IMR-90 (cell line): ENCODE measurements at regions not wholly inside any gene's neighbourhood (a gene's known extent, or its start where the extent isn't known, plus 50 kb on each side); places are given as distances from the start of the nearest gene placed in this dataset.

ENCODE experiments used
- ATAC-seq: fragments of 200-7000 bp; cut with Tn5 transposase; 2 replicates; pipeline ENCODE4 v1.9.1; 2020; ENCODE audit warnings: low read depth, mild to moderate bottlenecking, moderate library complexity
- BruUV-seq: library from RNA; stranded (reverse); fragments of 400-500 nt; replicated peaks from 2 replicates; lab custom pipeline; 2021; lab: Mats Ljungman, UMichigan
- CTCF ChIA-PET: fragments of 300-600 bp; formaldehyde crosslinking; extraction: SDS; loops from one replicate; lab custom pipeline; 2021; ENCODE audit warnings: antibody characterized with exemption; lab: Yijun Ruan, JAX
- POLR2A ChIA-PET: fragments of 300-600 bp; sonication (Branson Sonifier 250); formaldehyde crosslinking; loops from one replicate; lab custom pipeline; 2022; ENCODE audit warnings: antibody characterized with exemption; ENCODE audit not compliant: unreplicated experiment; lab: Charles Lee
- DNase-seq: peaks from one replicate; pipeline ENCODE4 v3.0.0; 2013
- H2AFZ ChIP-seq: replicated peaks from 2 replicates; pipeline ENCODE3; 2013; ENCODE audit warnings: low read length, mild to moderate bottlenecking; ENCODE audit not compliant: poor library complexity
- H2AK5ac ChIP-seq: 2 replicates; pipeline ENCODE4 v1.6.1; 2013; ENCODE audit warnings: low read depth, low read length, inconsistent platforms
- H2AK9ac ChIP-seq: replicated peaks from 2 replicates; pipeline ENCODE3; 2013; ENCODE audit warnings: mild to moderate bottlenecking, low read depth, low read length, moderate library complexity; ENCODE audit not compliant: poor library complexity
- H2BK120ac ChIP-seq: 2 replicates; pipeline ENCODE4 v1.6.1; 2013; ENCODE audit warnings: low read depth, low read length, inconsistent platforms
- H2BK15ac ChIP-seq: 3 replicates; pipeline ENCODE4 v1.6.1; 2013; ENCODE audit warnings: low read depth, low read length, inconsistent platforms
- H2BK20ac ChIP-seq: 2 replicates; pipeline ENCODE4 v1.6.1; 2013; ENCODE audit warnings: low read depth, mild to moderate bottlenecking, inconsistent platforms, low read length, moderate library complexity
- H2BK5ac ChIP-seq: 2 replicates; pipeline ENCODE4 v1.6.1; 2013; ENCODE audit warnings: mild to moderate bottlenecking, low read depth, low read length, inconsistent platforms; ENCODE audit not compliant: poor library complexity, severe bottlenecking
- H3K14ac ChIP-seq: replicated peaks from 2 replicates; pipeline ENCODE4 v1.6.1; 2013; ENCODE audit warnings: low read depth, low read length, inconsistent platforms
- H3K18ac ChIP-seq: 2 replicates; pipeline ENCODE4 v1.6.1; 2013; ENCODE audit warnings: low read depth, low read length, control low read depth
- H3K23ac ChIP-seq: 2 replicates; pipeline ENCODE4 v1.6.1; 2013; ENCODE audit warnings: low read depth, low read length, inconsistent platforms
- H3K27ac ChIP-seq: 2 replicates; pipeline ENCODE4 v1.5.1; 2013; ENCODE audit warnings: mild to moderate bottlenecking, control low read depth, low read length; ENCODE audit not compliant: insufficient read depth
- H3K27me3 ChIP-seq: 2 replicates; pipeline ENCODE4 v1.6.1; 2013; ENCODE audit warnings: low read length; ENCODE audit not compliant: control insufficient read depth, insufficient read depth
- H3K36me3 ChIP-seq: 2 replicates; pipeline ENCODE4 v1.6.1; 2013; ENCODE audit warnings: low read length, mixed read lengths; ENCODE audit not compliant: control insufficient read depth, insufficient read depth
- H3K4ac ChIP-seq: 2 replicates; pipeline ENCODE4 v1.6.1; 2013; ENCODE audit warnings: low read depth, low read length, inconsistent platforms
- H3K4me1 ChIP-seq: 2 replicates; pipeline ENCODE4 v1.6.1; 2013; ENCODE audit warnings: low read length, mixed read lengths; ENCODE audit not compliant: control insufficient read depth, insufficient read depth
- H3K4me2 ChIP-seq: 2 replicates; pipeline ENCODE4 v1.6.1; 2013; ENCODE audit warnings: low read depth, mild to moderate bottlenecking, control low read depth, low read length, moderate library complexity
- H3K4me3 ChIP-seq: 2 replicates; pipeline ENCODE4 v1.5.1; 2013; ENCODE audit warnings: low read depth, mild to moderate bottlenecking, control low read depth, low read length, moderate library complexity; ENCODE audit not compliant: insufficient read depth
- H3K56ac ChIP-seq: 2 replicates; pipeline ENCODE4 v1.6.1; 2013; ENCODE audit warnings: low read length, inconsistent platforms; ENCODE audit not compliant: insufficient read depth; ENCODE audit errors: extremely low read depth
- H3K79me1 ChIP-seq, 2 experiments: 2 replicates each; pipeline ENCODE4 v1.6.1; 2013; ENCODE audit warnings: low read length in 2 of 2, inconsistent platforms in 1 of 2, low read depth in 1 of 2
- H3K9ac ChIP-seq: 2 replicates; pipeline ENCODE4 v1.6.1; 2013; ENCODE audit warnings: low read depth, low read length, control low read depth
- H3K9me1 ChIP-seq: 2 replicates; pipeline ENCODE4 v1.6.1; 2013; ENCODE audit warnings: low read length, inconsistent platforms; ENCODE audit not compliant: insufficient read depth
- H3K9me3 ChIP-seq: 2 replicates; pipeline ENCODE4 v1.6.1; 2013; ENCODE audit warnings: low read length; ENCODE audit not compliant: control insufficient read depth, insufficient read depth
- H4K20me1 ChIP-seq: 2 replicates; pipeline ENCODE4 v1.6.1; 2013; ENCODE audit warnings: low read length, inconsistent platforms; ENCODE audit not compliant: insufficient read depth
- H4K5ac ChIP-seq: 2 replicates; pipeline ENCODE4 v1.6.1; 2013; ENCODE audit warnings: mild to moderate bottlenecking, low read depth, low read length, control low read depth
- H4K8ac ChIP-seq, 2 experiments: 2 replicates each; pipeline ENCODE4 v1.6.1; 2013; ENCODE audit warnings: low read depth in 2 of 2, low read length in 2 of 2, control low read depth in 1 of 2, inconsistent platforms in 1 of 2
- H4K91ac ChIP-seq: 2 replicates; pipeline ENCODE4 v1.6.1; 2013; ENCODE audit warnings: low read depth, low read length, inconsistent platforms; ENCODE audit not compliant: insufficient read depth
- CHD1 ChIP-seq: IDR thresholded peaks from 2 replicates; pipeline ENCODE4 v1.6.1; 2012; ENCODE audit warnings: low read depth, low read length, improper control_type of control experiment
- NFE2L2 ChIP-seq: fragments of 150-350 bp; IDR thresholded peaks from 2 replicates; pipeline ENCODE4 v1.6.1; 2016; ENCODE audit warnings: low read depth, mild to moderate bottlenecking, low read length
- RFX5 ChIP-seq: IDR thresholded peaks from 2 replicates; pipeline ENCODE4 v1.8.0; 2012; ENCODE audit warnings: low read depth, mild to moderate bottlenecking, low read length, moderate library complexity
- SMC3 ChIP-seq: fragments of 150-350 bp; IDR thresholded peaks from 2 replicates; pipeline ENCODE4 v1.6.1; 2016; ENCODE audit warnings: low read depth, mild to moderate bottlenecking, antibody characterized with exemption, low read length, moderate library complexity
- dilution Hi-C: fragments of 300-500 bp; cut with HindIII; formaldehyde crosslinking; loops from one replicate; pipeline ENCODE4 v1.14.3; 2018; ENCODE audit warnings: low sequenced_read_pairs; ENCODE audit not compliant: unreplicated experiment
- in situ Hi-C: fragments of 300-500 bp; cut with MboI; formaldehyde crosslinking; loops from 3 replicates; pipeline ENCODE4 v1.14.3; 2019; ENCODE audit warnings: low sequenced_read_pairs, inconsistent platforms, mixed read lengths
- intact Hi-C: fragments of 100-400 bp; cut with micrococcal nuclease; formaldehyde crosslinking; loops from 2 replicates; pipeline ENCODE4 v1.10.0; 2022

GRCh38 chr5:96520345-96520744, 87.3 kb upstream of the PCSK1 start:
- no peak overlapping the region for H2BK20ac ChIP-seq

More at GRCh38 chr5:96520345-96520744, 87.3 kb upstream of the PCSK1 start:
- H3K79me1 ChIP-seq = no peaks in the 10 kb centered on the region
- peak overlapping the region; percentile 48; the same call in 1 of the 2 replicates for H2AK5ac ChIP-seq
- TF ChIP-seq SMC3 (no peak), RFX5 (no peak), CHD1 (no peak), NFE2L2 (no peak)
- no peaks in the 10 kb centered on the region for H3K27me3 ChIP-seq
- no peak overlapping the region for H3K56ac ChIP-seq
- peak overlapping the region; percentile 38 for H2BK5ac ChIP-seq
- H4K5ac ChIP-seq = 0 out of 2 replicates have a peak overlapping the region, but pooled peaks have one; percentile 48
- no peaks in the 10 kb centered on the region for H3K36me3 ChIP-seq
- dilution Hi-C loops (no loop called here), intact Hi-C loops (no loop called here), in situ Hi-C loops (no loop called here)
- H2AFZ ChIP-seq = no peak overlapping the region
- H3K4me1 ChIP-seq = peaks cover 6% of the 10 kb centered on the region; the same call in 1 of the 2 replicates
- ChIA-PET CTCF (no interaction called here), POLR2A (no interaction called here)
- no peak overlapping the region; the same call in 2 of the 3 replicates for H2BK15ac ChIP-seq
- BruUV-seq = no TSS peak
- H3K18ac ChIP-seq = no peak overlapping the region
- no peak overlapping the region; the same call in 1 of the 2 replicates for H3K14ac ChIP-seq
- no peak overlapping the region for H2AK9ac ChIP-seq
- H4K20me1 ChIP-seq = no peaks in the 10 kb centered on the region
- H3K4ac ChIP-seq = no peak overlapping the region
- no peak overlapping the region for H3K4me3 ChIP-seq
- DNase-seq (no peak), ATAC-seq (no peak)
- no peak overlapping the region for H3K9ac ChIP-seq
- 0 out of 2 replicates have a peak, but pooled peaks cover 3% of the 10 kb centered on the region for H3K9me1 ChIP-seq
- no peak overlapping the region for H3K27ac ChIP-seq
- H3K23ac ChIP-seq = no peak overlapping the region
- H4K91ac ChIP-seq = no peak overlapping the region; the same call in 1 of the 2 replicates
- no peak overlapping the region for H3K4me2 ChIP-seq
- H3K9me3 ChIP-seq = no peaks in the 10 kb centered on the region
- H4K8ac ChIP-seq = 0 out of 4 replicates have a peak overlapping the region, but pooled peaks of 1 of the 2 experiments have one; percentile 7
- H2BK120ac ChIP-seq = no peak overlapping the region
